H1 (cell line): ENCODE measurements at regions not wholly inside any gene's neighbourhood (a gene's known extent, or its start where the extent isn't known, plus 50 kb on each side); places are given as distances from the start of the nearest gene placed in this dataset.

Experiments used
- CTCF ChIA-PET: fragments of 300-600 bp; sonication (Branson Sonifier 250); formaldehyde crosslinking; loops from one replicate; lab custom pipeline; 2021; ENCODE audit not compliant: partially characterized antibody; lab: Charles Lee
- POLR2A ChIA-PET: fragments of 300-600 bp; sonication (Branson Sonifier 250); formaldehyde crosslinking; loops from one replicate; lab custom pipeline; 2021; ENCODE audit warnings: inconsistent platforms; ENCODE audit not compliant: partially characterized antibody; lab: Charles Lee
- DNase-seq, 2 experiments: peaks; one replicate each; pipeline versions ENCODE4 v3.0.0 to v3.0.0-alpha.2; 2010 to 2022; ENCODE audit warnings: low spot score in 2 of 2, low read depth in 1 of 2, mixed read lengths in 1 of 2
- FAIRE-seq: peaks from 2 replicates; lab custom pipeline; 2011; peaks lifted over from hg19 to GRCh38; lab: Jason Lieb, UNC
- H2AFZ ChIP-seq: 2 replicates; pipeline ENCODE4 v1.8.1; 2012; ENCODE audit warnings: low read length, inconsistent platforms
- H2AK5ac ChIP-seq: 2 replicates; pipeline ENCODE4 v1.6.1; 2013; ENCODE audit warnings: low read depth, low read length
- H2BK120ac ChIP-seq: replicated peaks from 2 replicates; pipeline ENCODE3; 2013; ENCODE audit warnings: low read depth, low read length, inconsistent platforms
- H2BK12ac ChIP-seq: 2 replicates; pipeline ENCODE4 v1.6.1; 2013; ENCODE audit warnings: low read depth, low read length
- H2BK15ac ChIP-seq: 2 replicates; pipeline ENCODE4 v1.6.1; 2013; ENCODE audit warnings: low read length
- H2BK20ac ChIP-seq: 2 replicates; pipeline ENCODE4 v1.6.1; 2013; ENCODE audit warnings: low read length
- H2BK5ac ChIP-seq: 2 replicates; pipeline ENCODE4 v1.6.1; 2013; ENCODE audit warnings: low read depth, low read length
- H3K14ac ChIP-seq: 2 replicates; pipeline ENCODE4 v1.6.1; 2013; ENCODE audit warnings: inconsistent platforms; ENCODE audit not compliant: insufficient read length
- H3K18ac ChIP-seq: 2 replicates; pipeline ENCODE4 v1.6.1; 2013; ENCODE audit warnings: low read length; ENCODE audit errors: extremely low read depth
- H3K23ac ChIP-seq: 2 replicates; pipeline ENCODE4 v1.6.1; 2013; ENCODE audit warnings: inconsistent platforms; ENCODE audit not compliant: insufficient read length
- H3K23me2 ChIP-seq: 2 replicates; pipeline ENCODE4 v1.6.1; 2013; ENCODE audit warnings: low read depth, low read length
- H3K27ac ChIP-seq: 2 replicates; pipeline ENCODE4 v1.6.1; 2011; ENCODE audit warnings: low read depth, low read length, inconsistent platforms
- H3K27me3 ChIP-seq, 4 experiments: replicated peaks in 1 of 4; 1 replicate in 1 of 4; 2 replicates in 3 of 4; pipeline versions ENCODE4 v1.6.1 to v1.8.1; 2011 to 2013; ENCODE audit warnings: low read length in 3 of 4, mild to moderate bottlenecking in 3 of 4, inconsistent platforms in 2 of 4, mixed read lengths in 2 of 4, moderate library complexity in 1 of 4; ENCODE audit not compliant: control insufficient read depth in 3 of 4, insufficient read depth in 3 of 4; ENCODE audit errors: extremely low read depth in 1 of 4
- H3K36me3 ChIP-seq, 4 experiments: 2 replicates each; pipeline versions ENCODE4 v1.6.1 to v1.8.1; 2011 to 2013; ENCODE audit warnings: mild to moderate bottlenecking in 4 of 4, low read length in 3 of 4, moderate library complexity in 2 of 4, control low read depth in 1 of 4, inconsistent platforms in 1 of 4; ENCODE audit not compliant: insufficient read depth in 4 of 4, control insufficient read depth in 2 of 4
- H3K4ac ChIP-seq: replicated peaks from 2 replicates; pipeline ENCODE3; 2013; ENCODE audit warnings: low read length, low read depth, mixed read lengths, inconsistent platforms; ENCODE audit not compliant: insufficient read length
- H3K4me1 ChIP-seq, 4 experiments: replicated peaks in 1 of 4; 1 replicate in 1 of 4; 2 replicates in 3 of 4; pipeline versions ENCODE4 v1.6.1 to v1.8.1; 2011 to 2013; ENCODE audit warnings: low read length in 3 of 4, inconsistent platforms in 2 of 4, mixed read lengths in 1 of 4; ENCODE audit not compliant: insufficient read depth in 4 of 4, control insufficient read depth in 3 of 4
- H3K4me2 ChIP-seq, 2 experiments: 2 replicates each; pipeline versions ENCODE4 v1.6.1 to v1.8.1; 2011 to 2013; ENCODE audit warnings: low read depth in 2 of 2, low read length in 2 of 2, control low read depth in 1 of 2, inconsistent platforms in 1 of 2, mild to moderate bottlenecking in 1 of 2; ENCODE audit not compliant: insufficient read depth in 1 of 2
- H3K4me3 ChIP-seq, 4 experiments: fragments of 200-600, 300-600 bp in 1 of 4; sonication (generic), shearing (Covaris generic), sonication (Bioruptor Twin) in 1 of 4; 2 replicates each; pipeline versions ENCODE4 v1.5.1 to v1.8.1; 2011 to 2016; ENCODE audit warnings: low read length in 4 of 4, low read depth in 3 of 4, control low read depth in 2 of 4, inconsistent platforms in 2 of 4, mild to moderate bottlenecking in 2 of 4, mixed read lengths in 1 of 4, moderate library complexity in 1 of 4; ENCODE audit not compliant: insufficient read depth in 2 of 4; ENCODE audit errors: extremely low read depth in 1 of 4
- H3K56ac ChIP-seq: replicated peaks from 2 replicates; pipeline ENCODE3; 2013; ENCODE audit warnings: low read depth, mild to moderate bottlenecking, mixed read lengths, low read length, inconsistent platforms; ENCODE audit not compliant: insufficient read length
- H3K79me1 ChIP-seq: 2 replicates; pipeline ENCODE4 v1.6.1; 2013; ENCODE audit warnings: low read depth, low read length, control low read depth
- H3K79me2 ChIP-seq, 2 experiments: 2 replicates each; pipeline versions ENCODE4 v1.6.1 to v1.8.1; 2012 to 2013; ENCODE audit warnings: low read length in 2 of 2, mild to moderate bottlenecking in 2 of 2, inconsistent platforms in 1 of 2; ENCODE audit not compliant: insufficient read depth in 2 of 2, control insufficient read depth in 1 of 2
- H3K9ac ChIP-seq, 4 experiments: replicated peaks in 1 of 4; 1 replicate in 1 of 4; 2 replicates in 3 of 4; pipeline versions ENCODE4 v1.6.1 to v1.8.1; 2011 to 2013; ENCODE audit warnings: low read depth in 3 of 4, low read length in 3 of 4, control low read depth in 2 of 4, mild to moderate bottlenecking in 2 of 4, moderate library complexity in 2 of 4, inconsistent platforms in 1 of 4; ENCODE audit errors: extremely low read depth in 1 of 4
- H3K9me3 ChIP-seq, 2 experiments: 2 replicates each; pipeline versions ENCODE4 v1.6.1 to v1.8.1; 2012 to 2013; ENCODE audit warnings: mild to moderate bottlenecking in 2 of 2, moderate library complexity in 2 of 2, control low read depth in 1 of 2, inconsistent platforms in 1 of 2, low read depth in 1 of 2, low read length in 1 of 2, mixed read lengths in 1 of 2; ENCODE audit not compliant: insufficient read depth in 2 of 2
- H4K20me1 ChIP-seq, 2 experiments: replicated peaks in 1 of 2; 2 replicates each; pipeline versions ENCODE3 to v1.8.1; 2011 to 2013; ENCODE audit warnings: inconsistent platforms in 2 of 2, low read length in 2 of 2, mild to moderate bottlenecking in 1 of 2; ENCODE audit not compliant: insufficient read depth in 2 of 2, control insufficient read depth in 1 of 2
- H4K5ac ChIP-seq: 2 replicates; pipeline ENCODE4 v1.6.1; 2013; ENCODE audit warnings: low read length, low read depth, mixed read lengths, inconsistent platforms; ENCODE audit not compliant: insufficient read length
- H4K8ac ChIP-seq: 2 replicates; pipeline ENCODE4 v1.8.0; 2013; ENCODE audit warnings: mild to moderate bottlenecking, moderate library complexity, low read length, inconsistent platforms; ENCODE audit not compliant: insufficient read depth; ENCODE audit errors: extremely low read depth
- H4K91ac ChIP-seq: replicated peaks from 2 replicates; pipeline ENCODE3; 2013; ENCODE audit warnings: low read length, mixed read lengths, inconsistent platforms; ENCODE audit not compliant: insufficient read length
- ATF2 ChIP-seq: IDR thresholded peaks from 2 replicates; pipeline ENCODE4 v1.6.1; 2012; ENCODE audit warnings: low read length, inconsistent platforms
- CHD2 ChIP-seq: IDR thresholded peaks from 2 replicates; pipeline ENCODE4 v1.6.1; 2012; ENCODE audit warnings: low read length, improper control_type of control experiment
- MAFK ChIP-seq: IDR thresholded peaks from 2 replicates; pipeline ENCODE4 v1.6.1; 2012; ENCODE audit warnings: low read depth, mild to moderate bottlenecking, improper control_type of control experiment, low read length
- POLR2AphosphoS5 ChIP-seq: IDR thresholded peaks from 2 replicates; pipeline ENCODE4 v1.6.1; 2011; ENCODE audit warnings: low read depth, low read length
- SRF ChIP-seq: IDR thresholded peaks from 2 replicates; pipeline ENCODE4 v1.6.1; 2011; ENCODE audit warnings: mild to moderate bottlenecking, low read depth, low read length, moderate library complexity
- TAF7 ChIP-seq: optimal IDR thresholded peaks from 2 replicates; pipeline ENCODE3; 2011; ENCODE audit warnings: low read depth, mild to moderate bottlenecking, inconsistent platforms, low read length, moderate library complexity, borderline replicate concordance
- TCF12 ChIP-seq: IDR thresholded peaks from 2 replicates; pipeline ENCODE4 v1.6.1; 2011; ENCODE audit warnings: low read depth, mild to moderate bottlenecking, low read length

DNA sequence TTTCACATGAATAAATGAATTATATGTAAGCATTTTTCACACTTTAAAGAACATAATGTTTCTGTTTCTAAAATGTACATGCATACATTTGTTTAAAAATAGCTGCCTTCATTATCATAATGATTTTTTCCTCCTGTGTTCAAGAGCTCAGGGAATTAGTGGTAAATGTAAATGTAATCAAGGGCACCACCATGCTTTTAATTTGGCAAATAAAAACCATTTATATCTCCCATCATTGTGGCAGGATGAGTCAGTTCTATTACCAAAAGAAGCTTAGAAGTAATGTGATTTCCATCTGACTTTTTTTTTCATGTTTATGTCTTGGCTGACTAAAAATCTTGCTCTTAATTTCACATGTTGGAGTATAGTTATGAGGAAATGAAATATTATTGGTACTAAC, 176.1 kb downstream of the GXYLT1 start:
- Histone ChIP-seq H3K14ac (no peak overlapping the region), H3K9me3 (no peaks in the 10 kb centered on the region), H3K9ac (no peak overlapping the region), H4K91ac (no peak overlapping the region), H3K4me1 (peaks cover 1 to 12% (median 4%) of the 10 kb centered on the region in 4 experiments; a peak in 5 of 7 replicates), H3K23ac (no peak overlapping the region), H2BK20ac (no peak overlapping the region), H3K27ac (no peak overlapping the region), H4K5ac (no peak overlapping the region), H3K4me2 (0 out of 4 replicates have a peak overlapping the region, but pooled peaks of 1 of the 2 experiments have one; percentile 11), H2AK5ac (no peak overlapping the region), H3K56ac (no peak overlapping the region), H3K36me3 (no peaks in the 10 kb centered on the region), H3K4me3 (no peak overlapping the region), H2AFZ (no peak overlapping the region), H3K4ac (no peak overlapping the region), H4K8ac (no peak overlapping the region), H2BK12ac (no peak overlapping the region), H3K79me1 (no peaks in the 10 kb centered on the region), H3K79me2 (no peaks in the 10 kb centered on the region), H2BK15ac (no peak overlapping the region), H3K18ac (no peak overlapping the region), H3K27me3 (no peaks in the 10 kb centered on the region), H2BK120ac (no peak overlapping the region), H3K23me2 (no peaks in the 10 kb centered on the region), H2BK5ac (no peak overlapping the region), H4K20me1 (no peaks in the 10 kb centered on the region)
- ChIA-PET CTCF (interaction anchor here (1.2 kb wide), 1 partner anchor 56 kb away, joined by 4 read pairs; no protein-coding TSS in a partner anchor), POLR2A (interaction anchor here (0.8 kb wide), 1 partner anchor 35 kb away, joined by 3 read pairs; no protein-coding TSS in a partner anchor)
- no peak for DNase-seq
- no peak for FAIRE-seq
- TF ChIP-seq ATF2 (no peak), POLR2AphosphoS5 (no peak), CHD2 (no peak), TCF12 (no peak), TAF7 (no peak), SRF (no peak), MAFK (no peak)
